ENCODE measurements at regions not wholly inside any gene's neighbourhood (a gene's known extent, or its start where the extent isn't known, plus 50 kb on each side); places are given as distances from the start of the nearest gene placed in this dataset.

- Histone ChIP-seq H3K4me3 (replicated peaks in 1 of 3; ENCODE audit: low read depth in 2 of 3, low read length in 3 of 3) (no peak overlapping the region), H3K27me3 (ENCODE audit: control insufficient read depth in 2 of 2, insufficient read depth in 2 of 2, low read length in 2 of 2) (no peaks in the 10 kb centered on the region), H3K4me2 (replicated peaks; ENCODE audit: extremely low read depth, low read length, poor library complexity, severe bottlenecking) (no peak overlapping the region), H3K36me3 (replicated peaks in 1 of 2; ENCODE audit: control insufficient read depth in 1 of 2, insufficient read depth in 2 of 2, low read length in 2 of 2) (no peaks in the 10 kb centered on the region), H3K79me2 (ENCODE audit: insufficient read depth, low read length) (no peaks in the 10 kb centered on the region), H2AFZ (ENCODE audit: insufficient read depth, low read depth, low read length, poor library complexity, severe bottlenecking) (no peak overlapping the region), H3K27ac (ENCODE audit: low read depth in 1 of 2, low read length in 2 of 2) (no peak overlapping the region), H3K4me1 (ENCODE audit: control insufficient read depth in 1 of 2, insufficient read depth in 2 of 2, low read length in 2 of 2) (no peaks in the 10 kb centered on the region), H4K20me1 (ENCODE audit: insufficient read depth, low read length) (no peaks in the 10 kb centered on the region), H3K9me3 (replicated peaks in 1 of 2; ENCODE audit: control insufficient read depth in 1 of 2, insufficient read depth in 1 of 2, low read length in 2 of 2) (peaks cover 22 to 25% of the 10 kb centered on the region in 2 donors), H3K9ac (ENCODE audit: insufficient read depth, low read length, poor library complexity, severe bottlenecking) (no peak overlapping the region)
- Mint-ChIP-seq H3K4me3 (no peak overlapping the region), H3K36me3 (no peaks in the 10 kb centered on the region), H3K9me3 (peaks cover under 1 to 18% (median 9%) of the 10 kb centered on the region in 7 donors), H3K27ac (no peak overlapping the region), H3K27me3 (ENCODE audit: low read depth in 3 of 3) (no peaks in the 10 kb centered on the region), H3K4me1 (no peaks in the 10 kb centered on the region)
- no peak for TF ChIP-seq CTCF (IDR thresholded peaks at IDR 0.05)
- intact Hi-C loops (cut with micrococcal nuclease), result no loop called here
- WGBS (ENCODE audit: insufficient coverage), result no CpG with 5 or more reads among the region's 3 CpGs
- DNase-seq, result no peak
Measured at GRCh38 chr10:83582407-83583095, 556.8 kb upstream of the GHITM start.

- no peak for DNase-seq
- H3K9ac ChIP-seq (ENCODE audit: insufficient read depth, low read length, poor library complexity, severe bottlenecking), result no peak overlapping the region
- no peaks in the 10 kb centered on the region for H3K36me3 ChIP-seq (replicated peaks in 1 of 2; ENCODE audit: control insufficient read depth in 1 of 2, insufficient read depth in 2 of 2, low read length in 2 of 2)
- no CpG with 5 or more reads among the region's 2 CpGs for WGBS (ENCODE audit: insufficient coverage)
- no peak for TF ChIP-seq CTCF (IDR thresholded peaks at IDR 0.05)
- Mint-ChIP-seq H3K36me3 (no peaks in the 10 kb centered on the region), H3K9me3 (peaks cover 0 to 7% (median 2%) of the 10 kb centered on the region in 7 donors), H3K4me3 (no peak overlapping the region), H3K27ac (no peak overlapping the region), H3K4me1 (no peaks in the 10 kb centered on the region), H3K27me3 (ENCODE audit: low read depth in 3 of 3) (no peaks in the 10 kb centered on the region)
- no peak overlapping the region for H3K4me2 ChIP-seq (replicated peaks; ENCODE audit: extremely low read depth, low read length, poor library complexity, severe bottlenecking)
- H3K4me3 ChIP-seq (replicated peaks in 1 of 3; ENCODE audit: low read depth in 2 of 3, low read length in 3 of 3), result no peak overlapping the region
- no peaks in the 10 kb centered on the region for H3K79me2 ChIP-seq (ENCODE audit: insufficient read depth, low read length)
- H3K9me3 ChIP-seq (replicated peaks in 1 of 2; ENCODE audit: control insufficient read depth in 1 of 2, insufficient read depth in 1 of 2, low read length in 2 of 2), result peaks cover 6 to 13% of the 10 kb centered on the region in 2 donors
- H3K27me3 ChIP-seq (ENCODE audit: control insufficient read depth in 2 of 2, insufficient read depth in 2 of 2, low read length in 2 of 2), result no peaks in the 10 kb centered on the region
- H4K20me1 ChIP-seq (ENCODE audit: insufficient read depth, low read length), result no peaks in the 10 kb centered on the region
- no peaks in the 10 kb centered on the region for H3K4me1 ChIP-seq (ENCODE audit: control insufficient read depth in 1 of 2, insufficient read depth in 2 of 2, low read length in 2 of 2)
- no peak overlapping the region for H2AFZ ChIP-seq (ENCODE audit: insufficient read depth, low read depth, low read length, poor library complexity, severe bottlenecking)
- H3K27ac ChIP-seq (ENCODE audit: low read depth in 1 of 2, low read length in 2 of 2), result no peak overlapping the region
- intact Hi-C loops (cut with micrococcal nuclease), result no loop called here
Measured at GRCh38 chr10:83585686-83586085, 553.6 kb upstream of the GHITM start.

Measured in CD14-positive monocyte (primary cell).